ENCODE measurements at regions not wholly inside any gene's neighbourhood (a gene's known extent, or its start where the extent isn't known, plus 50 kb on each side); places are given as distances from the start of the nearest gene placed in this dataset.

DNA sequence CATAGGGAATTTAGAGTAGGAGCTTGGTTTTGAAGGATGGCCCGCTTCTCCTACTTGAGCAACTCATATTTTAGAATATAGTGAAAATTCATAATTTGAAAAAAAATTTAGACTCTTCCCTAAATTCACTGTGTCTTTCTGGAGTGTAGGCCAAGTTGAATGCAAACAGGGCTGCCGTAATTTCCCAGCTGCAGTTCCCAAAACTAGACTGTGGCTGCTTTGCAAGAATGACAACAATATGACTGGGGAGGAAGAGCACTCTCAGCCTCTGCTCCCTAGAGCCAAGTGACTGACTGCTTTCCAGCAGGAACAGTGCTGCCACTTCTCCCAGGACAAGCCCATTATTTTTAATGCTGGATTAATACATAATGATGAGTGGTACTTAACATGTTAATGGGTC is 209.0 kb downstream of the RHOU start:
- no peak for TF ChIP-seq POLR2A (IDR thresholded peaks at IDR 0.05)
- TF ChIP-seq EP300 (IDR thresholded peaks at IDR 0.05) = no peak
- TF ChIP-seq, protein P1, sequence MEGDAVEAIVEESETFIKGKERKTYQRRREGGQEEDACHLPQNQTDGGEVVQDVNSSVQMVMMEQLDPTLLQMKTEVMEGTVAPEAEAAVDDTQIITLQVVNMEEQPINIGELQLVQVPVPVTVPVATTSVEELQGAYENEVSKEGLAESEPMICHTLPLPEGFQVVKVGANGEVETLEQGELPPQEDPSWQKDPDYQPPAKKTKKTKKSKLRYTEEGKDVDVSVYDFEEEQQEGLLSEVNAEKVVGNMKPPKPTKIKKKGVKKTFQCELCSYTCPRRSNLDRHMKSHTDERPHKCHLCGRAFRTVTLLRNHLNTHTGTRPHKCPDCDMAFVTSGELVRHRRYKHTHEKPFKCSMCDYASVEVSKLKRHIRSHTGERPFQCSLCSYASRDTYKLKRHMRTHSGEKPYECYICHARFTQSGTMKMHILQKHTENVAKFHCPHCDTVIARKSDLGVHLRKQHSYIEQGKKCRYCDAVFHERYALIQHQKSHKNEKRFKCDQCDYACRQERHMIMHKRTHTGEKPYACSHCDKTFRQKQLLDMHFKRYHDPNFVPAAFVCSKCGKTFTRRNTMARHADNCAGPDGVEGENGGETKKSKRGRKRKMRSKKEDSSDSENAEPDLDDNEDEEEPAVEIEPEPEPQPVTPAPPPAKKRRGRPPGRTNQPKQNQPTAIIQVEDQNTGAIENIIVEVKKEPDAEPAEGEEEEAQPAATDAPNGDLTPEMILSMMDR (IDR thresholded peaks at IDR 0.05) = no peak

Measured in ovary (tissue), 3 donors.